ENCODE measurements at regions not wholly inside any gene's neighbourhood (a gene's known extent, or its start where the extent isn't known, plus 50 kb on each side); places are given as distances from the start of the nearest gene placed in this dataset.

DNA sequence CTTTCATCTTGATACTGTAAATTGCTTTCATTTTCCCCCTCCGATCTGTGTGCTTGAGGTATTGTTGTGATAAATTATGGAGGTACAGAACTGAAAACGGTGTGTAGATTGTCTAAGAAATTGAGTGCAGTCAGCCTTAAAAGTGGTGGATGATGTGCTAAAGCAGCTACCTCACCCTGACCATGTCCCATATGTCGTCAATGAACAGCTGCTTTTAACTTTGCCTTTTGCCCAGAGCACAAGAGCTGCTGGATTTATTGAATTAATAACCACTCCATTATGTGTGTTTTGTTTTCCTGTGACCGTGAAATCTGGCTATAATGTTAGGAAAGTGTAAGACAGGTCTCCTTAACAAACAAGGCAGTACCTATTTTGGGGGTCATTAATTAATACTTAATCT lies 581.9 kb upstream of the PITX2 start:
- no peak overlapping the region for H3K27ac ChIP-seq (ENCODE audit: low read length in 2 of 2)
- no peak for TF ChIP-seq EZH2 (IDR thresholded peaks at IDR 0.05; ENCODE audit: borderline replicate concordance, insufficient read depth, low read depth, low read length, poor library complexity, severe bottlenecking)
- TF ChIP-seq, protein P1, sequence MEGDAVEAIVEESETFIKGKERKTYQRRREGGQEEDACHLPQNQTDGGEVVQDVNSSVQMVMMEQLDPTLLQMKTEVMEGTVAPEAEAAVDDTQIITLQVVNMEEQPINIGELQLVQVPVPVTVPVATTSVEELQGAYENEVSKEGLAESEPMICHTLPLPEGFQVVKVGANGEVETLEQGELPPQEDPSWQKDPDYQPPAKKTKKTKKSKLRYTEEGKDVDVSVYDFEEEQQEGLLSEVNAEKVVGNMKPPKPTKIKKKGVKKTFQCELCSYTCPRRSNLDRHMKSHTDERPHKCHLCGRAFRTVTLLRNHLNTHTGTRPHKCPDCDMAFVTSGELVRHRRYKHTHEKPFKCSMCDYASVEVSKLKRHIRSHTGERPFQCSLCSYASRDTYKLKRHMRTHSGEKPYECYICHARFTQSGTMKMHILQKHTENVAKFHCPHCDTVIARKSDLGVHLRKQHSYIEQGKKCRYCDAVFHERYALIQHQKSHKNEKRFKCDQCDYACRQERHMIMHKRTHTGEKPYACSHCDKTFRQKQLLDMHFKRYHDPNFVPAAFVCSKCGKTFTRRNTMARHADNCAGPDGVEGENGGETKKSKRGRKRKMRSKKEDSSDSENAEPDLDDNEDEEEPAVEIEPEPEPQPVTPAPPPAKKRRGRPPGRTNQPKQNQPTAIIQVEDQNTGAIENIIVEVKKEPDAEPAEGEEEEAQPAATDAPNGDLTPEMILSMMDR (IDR thresholded peaks at IDR 0.05), result no peak
- H2AFZ ChIP-seq (ENCODE audit: insufficient read depth, low read depth, low read length, poor library complexity, severe bottlenecking), result no peak overlapping the region
- WGBS (ENCODE audit: insufficient coverage), result no CpG with 5 or more reads among the region's 4 CpGs
- Mint-ChIP-seq H3K4me1 (no peaks in the 10 kb centered on the region), H3K4me3 (no peak overlapping the region), H3K27ac (no peak overlapping the region), H3K27me3 (no peaks in the 10 kb centered on the region), H3K9me3 (ENCODE audit: insufficient read depth) (no peaks in the 10 kb centered on the region)
- ChIA-PET CTCF (no interaction called here), POLR2A (no interaction called here)
- H3K4me3 ChIP-seq (ENCODE audit: control extremely low read depth in 1 of 5, extremely low read depth in 1 of 5, insufficient read depth in 1 of 5, low read depth in 2 of 5, low read length in 4 of 5), result no peak overlapping the region
- no peaks in the 10 kb centered on the region for H3K79me2 ChIP-seq (ENCODE audit: control insufficient read depth, insufficient read depth, low read length)
- no peak for DNase-seq
- H3K36me3 ChIP-seq (replicated peaks in 1 of 2; ENCODE audit: control extremely low read depth in 1 of 2, control insufficient read depth in 1 of 2, extremely low read depth in 1 of 2, insufficient read depth in 2 of 2, low read length in 1 of 2), result no peaks in the 10 kb centered on the region
- H4K20me1 ChIP-seq (ENCODE audit: control insufficient read depth, insufficient read depth, low read length, poor library complexity, severe bottlenecking), result no peaks in the 10 kb centered on the region
- no peak overlapping the region for H3K9ac ChIP-seq (ENCODE audit: low read length)
- ATAC-seq (ENCODE audit: low read depth), result no peak
- intact Hi-C loops (cut with micrococcal nuclease), result no loop called here
- H3K27me3 ChIP-seq (replicated peaks in 1 of 4; ENCODE audit: control extremely low read depth in 1 of 4, control insufficient read depth in 3 of 4, insufficient read depth in 4 of 4, low read length in 3 of 4), result no peaks in the 10 kb centered on the region
- no peak overlapping the region for H3K4me2 ChIP-seq (replicated peaks; ENCODE audit: low read depth, low read length, poor library complexity, severe bottlenecking)
- H3K9me3 ChIP-seq (ENCODE audit: control extremely low read depth in 1 of 3, control insufficient read depth in 2 of 3, insufficient read depth in 1 of 3, low read length in 2 of 3), result no peaks in the 10 kb centered on the region
- H3K4me1 ChIP-seq (ENCODE audit: control insufficient read depth in 2 of 2, insufficient read depth in 2 of 2, low read length in 2 of 2), result no peaks in the 10 kb centered on the region

DNA sequence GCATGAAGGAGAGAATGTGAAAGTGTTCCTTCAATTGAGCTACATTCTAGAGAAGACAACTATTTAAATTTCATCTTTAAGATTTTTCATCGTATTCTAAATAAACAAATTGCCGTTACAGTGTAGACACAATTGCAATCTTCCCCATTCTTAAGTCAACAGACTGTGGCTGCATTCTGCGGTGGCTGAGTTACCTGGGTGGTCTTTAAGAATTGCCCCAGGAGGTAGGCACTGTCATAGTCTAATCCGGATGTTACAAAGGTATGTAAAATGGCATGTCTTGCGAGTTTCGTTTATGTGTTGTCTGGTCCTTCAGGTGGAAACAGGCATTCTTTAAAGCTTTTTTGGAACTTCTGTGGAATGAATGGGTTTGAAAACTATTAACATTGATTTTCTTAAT lies 586.1 kb upstream of the PITX2 start:
- no peaks in the 10 kb centered on the region for H3K9me3 ChIP-seq (ENCODE audit: control extremely low read depth in 1 of 3, control insufficient read depth in 2 of 3, insufficient read depth in 1 of 3, low read length in 2 of 3)
- WGBS (ENCODE audit: insufficient coverage), result 47% methylated on average over 4 of the region's 6 CpGs
- no peak overlapping the region for H2AFZ ChIP-seq (ENCODE audit: insufficient read depth, low read depth, low read length, poor library complexity, severe bottlenecking)
- H3K4me3 ChIP-seq (ENCODE audit: control extremely low read depth in 1 of 5, extremely low read depth in 1 of 5, insufficient read depth in 1 of 5, low read depth in 2 of 5, low read length in 4 of 5), result no peak overlapping the region
- ATAC-seq (ENCODE audit: low read depth) (no peak), DNase-seq (no peak)
- Mint-ChIP-seq H3K4me1 (no peaks in the 10 kb centered on the region), H3K4me3 (no peak overlapping the region), H3K27me3 (no peaks in the 10 kb centered on the region), H3K27ac (no peak overlapping the region), H3K9me3 (ENCODE audit: insufficient read depth) (no peaks in the 10 kb centered on the region)
- ChIA-PET CTCF (no interaction called here), POLR2A (no interaction called here)
- H3K79me2 ChIP-seq (ENCODE audit: control insufficient read depth, insufficient read depth, low read length), result no peaks in the 10 kb centered on the region
- H3K4me2 ChIP-seq (replicated peaks; ENCODE audit: low read depth, low read length, poor library complexity, severe bottlenecking), result no peak overlapping the region
- H3K9ac ChIP-seq (ENCODE audit: low read length), result no peak overlapping the region
- H3K4me1 ChIP-seq (ENCODE audit: control insufficient read depth in 2 of 2, insufficient read depth in 2 of 2, low read length in 2 of 2), result no peaks in the 10 kb centered on the region
- TF ChIP-seq, protein P1 (IDR thresholded peaks at IDR 0.05), result no peak
- H3K27me3 ChIP-seq (replicated peaks in 1 of 4; ENCODE audit: control extremely low read depth in 1 of 4, control insufficient read depth in 3 of 4, insufficient read depth in 4 of 4, low read length in 3 of 4), result no peaks in the 10 kb centered on the region
- no peaks in the 10 kb centered on the region for H3K36me3 ChIP-seq (replicated peaks in 1 of 2; ENCODE audit: control extremely low read depth in 1 of 2, control insufficient read depth in 1 of 2, extremely low read depth in 1 of 2, insufficient read depth in 2 of 2, low read length in 1 of 2)
- no peak overlapping the region for H3K27ac ChIP-seq (ENCODE audit: low read length in 2 of 2)
- intact Hi-C loops (cut with micrococcal nuclease), result no loop called here
- H4K20me1 ChIP-seq (ENCODE audit: control insufficient read depth, insufficient read depth, low read length, poor library complexity, severe bottlenecking), result no peaks in the 10 kb centered on the region

Data from B cell (primary cell).